C4-2B (cell line): ENCODE measurements at regions not wholly inside any gene's neighbourhood (a gene's known extent, or its start where the extent isn't known, plus 50 kb on each side); places are given as distances from the start of the nearest gene placed in this dataset.

Experiments
- CTCF ChIP-seq: fragments of 450-650 bp; conservative IDR thresholded peaks from 2 replicates; pipeline ENCODE4 v1.5.1; 2017; ENCODE audit warnings: mild to moderate bottlenecking
- ZFX ChIP-seq: fragments of 450-650 bp; IDR thresholded peaks from 2 replicates; pipeline ENCODE4 v1.6.1; 2017

GRCh38 chr18:61272793-61273192 is 60.4 kb upstream of the CDH20 start:
- no peak for TF ChIP-seq CTCF
- no peak for TF ChIP-seq ZFX
